Activated gamma-delta T cell (primary cell): ENCODE measurements at regions not wholly inside any gene's neighbourhood (a gene's known extent, or its start where the extent isn't known, plus 50 kb on each side); places are given as distances from the start of the nearest gene placed in this dataset.
"Not testable (repeated sequence)": the region's sequence is repeated elsewhere in the genome, so short reads cannot be mapped to it uniquely, and the experiment has no call there.

Experiments used
- DNase-seq: peaks from one replicate; lab custom pipeline; 2025; lab: John Stamatoyannopoulos, UW

DNA sequence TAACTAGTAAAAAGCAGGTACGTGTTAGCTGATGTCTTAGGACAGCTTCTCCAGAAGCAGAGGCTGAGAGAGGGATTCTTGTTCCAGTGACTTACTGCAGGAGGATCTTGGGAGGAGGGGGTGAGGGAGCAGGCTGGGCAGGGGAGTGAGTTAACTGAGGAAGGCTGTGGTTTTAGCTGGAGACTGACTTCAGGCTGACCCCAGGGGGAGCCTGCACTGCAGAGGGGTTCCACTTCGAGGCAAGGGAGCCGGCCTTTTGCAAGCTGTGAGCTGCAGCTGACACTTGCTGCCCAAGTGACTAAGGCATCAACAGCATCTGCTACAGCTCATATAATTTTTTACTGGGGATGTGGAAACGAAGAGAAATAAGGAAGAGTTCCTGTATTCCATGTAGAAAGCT is 50.4 kb upstream of the SOD1 start:
- no peak for DNase-seq

DNA sequence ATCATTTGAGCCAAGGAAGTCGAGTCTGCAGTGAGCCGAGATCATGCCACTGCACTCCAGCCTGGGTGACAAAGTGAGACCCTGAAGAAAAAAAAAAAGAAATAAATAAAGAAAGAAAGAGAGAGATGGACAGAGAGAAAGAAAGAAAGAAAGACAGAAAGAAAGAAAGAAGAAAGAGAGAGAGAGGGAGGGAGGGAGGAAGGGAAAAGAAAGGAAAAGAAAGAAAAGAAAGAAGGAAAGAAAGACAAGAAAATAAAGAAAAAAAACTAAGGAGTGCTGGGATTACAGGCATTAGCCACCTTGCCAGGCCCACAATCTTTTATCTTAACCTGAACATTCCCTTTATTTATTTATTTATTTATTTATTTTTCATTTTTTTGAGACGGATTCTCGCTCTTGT is 51.7 kb upstream of the SOD1 start:
- no peak for DNase-seq

DNA sequence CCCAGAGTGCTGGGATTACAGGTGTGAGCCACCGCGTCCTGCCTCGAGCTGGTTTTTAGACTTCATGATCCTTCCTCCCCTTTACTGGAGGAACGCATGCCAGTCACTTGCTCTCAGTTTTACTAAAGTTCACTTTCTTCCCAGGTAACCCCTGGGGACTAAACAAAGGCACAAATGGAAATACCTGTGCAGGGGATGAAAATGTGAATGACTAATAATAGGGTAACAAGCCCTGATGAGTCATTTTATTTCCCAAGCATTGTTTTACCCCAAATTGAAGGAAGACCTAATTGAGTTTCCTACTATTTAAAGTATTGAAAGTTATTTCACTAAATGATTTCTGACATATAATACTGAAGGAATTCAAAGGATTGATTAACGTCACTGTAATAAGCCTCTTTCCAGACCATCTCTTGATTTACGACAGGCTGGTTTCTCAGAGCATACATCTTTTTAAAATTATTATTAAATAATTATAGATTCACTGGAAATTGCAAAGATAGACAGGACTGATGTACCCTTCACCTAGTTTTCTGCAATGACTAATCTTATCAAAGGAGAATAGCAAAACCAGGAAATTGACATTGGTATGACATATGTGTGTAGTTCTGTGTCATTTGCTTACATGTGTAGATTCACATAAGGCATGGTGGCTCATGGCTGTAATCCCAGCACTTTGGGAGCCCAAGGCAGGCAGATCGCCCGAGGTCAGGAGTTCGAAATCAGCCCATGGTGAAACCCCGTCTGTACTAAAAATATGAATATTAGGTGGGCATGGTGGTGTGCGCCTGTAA is 53.2 kb upstream of the SOD1 start:
- DNase-seq = no peak

DNA sequence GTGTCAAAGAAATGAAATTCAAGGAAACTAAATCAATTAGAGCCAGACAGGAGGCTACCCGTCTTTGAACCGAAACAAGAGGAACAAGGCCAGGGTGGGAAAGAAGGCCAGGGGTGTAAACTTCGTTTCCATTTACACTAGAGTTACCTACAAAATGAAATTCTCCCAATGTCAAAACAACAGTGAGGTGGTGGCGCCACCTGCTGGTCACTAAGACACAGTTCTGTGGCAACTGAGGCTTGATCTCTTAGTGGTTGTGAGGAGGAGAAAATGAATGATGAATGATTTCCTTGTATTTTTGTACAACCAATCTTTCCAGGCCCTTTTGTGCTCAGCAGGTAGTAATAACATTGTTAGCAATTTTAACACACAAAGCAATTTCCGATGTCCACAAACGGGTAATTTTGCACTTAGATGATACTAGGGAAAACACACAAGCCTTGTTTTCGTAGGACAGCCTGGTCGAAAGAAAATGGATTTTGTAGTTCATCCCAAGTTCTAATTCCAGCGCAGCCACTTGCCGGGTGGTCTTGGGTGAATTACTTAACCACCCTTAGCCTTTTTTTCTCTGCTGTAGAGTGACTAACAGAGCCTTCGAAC is 54.8 kb upstream of the SOD1 start:
- DNase-seq = no peak

DNA sequence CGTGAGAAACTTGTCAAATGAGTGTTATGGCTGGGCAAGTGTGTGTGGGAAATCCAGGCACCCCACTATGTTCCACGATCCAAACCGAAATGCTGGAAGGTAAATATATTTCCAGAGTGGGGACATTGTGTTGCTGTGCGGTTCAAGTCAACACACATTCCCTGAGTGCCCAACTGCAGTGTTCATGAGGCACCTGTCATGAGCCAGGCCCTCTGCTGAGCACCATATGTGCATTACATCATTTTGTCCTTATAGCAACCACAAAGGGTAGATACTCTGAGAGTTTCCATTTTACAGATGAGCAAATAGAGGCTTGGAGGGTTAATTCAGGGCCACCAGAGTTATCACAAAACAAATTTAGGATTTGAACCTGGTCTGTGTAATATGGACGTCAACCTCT is 59.9 kb upstream of the SOD1 start:
- DNase-seq = no peak

DNA sequence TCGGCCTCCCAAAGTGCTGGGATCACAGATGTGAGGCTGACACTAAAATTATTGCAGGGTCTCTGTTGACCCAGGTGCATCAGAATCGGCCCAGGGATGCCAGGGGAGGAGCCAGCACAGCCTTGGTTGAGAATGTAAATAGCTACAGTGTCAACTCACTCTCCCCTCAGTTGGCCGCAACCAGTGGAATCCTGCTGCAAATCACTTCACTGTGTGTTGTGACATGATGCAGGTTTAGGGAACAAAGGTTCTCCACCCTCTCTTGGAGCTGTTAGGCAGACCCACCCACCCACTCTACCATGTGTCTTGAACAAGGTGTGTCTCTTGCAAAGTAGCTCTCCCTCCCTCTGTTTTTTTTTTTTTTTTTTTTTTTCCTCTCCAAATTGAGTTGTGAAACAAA is 60.5 kb upstream of the SOD1 start:
- no peak for DNase-seq

DNA sequence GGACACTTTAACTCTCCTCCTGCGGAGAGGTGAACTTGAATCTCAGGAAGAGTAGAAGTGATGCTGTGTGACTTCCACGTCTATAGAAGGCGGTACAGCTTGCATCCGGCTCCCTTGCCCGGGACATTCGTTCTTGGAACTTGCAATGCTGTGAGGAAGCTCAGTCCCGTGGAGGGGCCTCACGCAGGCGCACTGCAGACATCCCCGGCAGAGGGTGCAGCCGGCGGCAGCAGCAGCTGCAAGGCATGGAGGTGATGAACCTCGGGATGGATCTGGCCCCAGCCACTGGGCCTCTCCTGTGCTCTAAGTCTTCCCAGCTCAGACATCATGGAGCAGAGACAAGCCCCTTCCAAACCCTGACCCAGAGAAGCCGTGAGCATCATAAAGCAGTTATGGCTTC is 61.8 kb upstream of the SOD1 start:
- peak; percentile 9 for DNase-seq

DNA sequence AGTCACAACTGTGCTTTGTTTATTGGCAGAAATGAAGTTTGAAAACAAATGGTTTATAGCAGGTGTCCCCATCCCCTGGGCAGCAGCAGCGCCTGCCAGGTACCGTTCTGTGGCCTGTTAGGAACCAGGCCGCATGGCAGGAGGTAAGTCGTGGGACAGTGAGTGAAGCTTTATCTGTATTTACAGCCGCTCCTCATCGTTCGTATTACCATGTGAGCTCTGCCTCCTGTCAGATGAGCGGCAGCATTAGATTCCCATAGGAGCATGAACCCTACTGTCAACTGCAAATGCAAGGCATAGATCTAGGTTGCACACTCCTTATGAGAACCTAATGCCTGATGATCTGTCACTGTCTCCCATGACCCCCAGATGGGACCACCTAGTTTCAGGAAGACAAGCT is 63.4 kb upstream of the SOD1 start:
- DNase-seq = no peak

DNA sequence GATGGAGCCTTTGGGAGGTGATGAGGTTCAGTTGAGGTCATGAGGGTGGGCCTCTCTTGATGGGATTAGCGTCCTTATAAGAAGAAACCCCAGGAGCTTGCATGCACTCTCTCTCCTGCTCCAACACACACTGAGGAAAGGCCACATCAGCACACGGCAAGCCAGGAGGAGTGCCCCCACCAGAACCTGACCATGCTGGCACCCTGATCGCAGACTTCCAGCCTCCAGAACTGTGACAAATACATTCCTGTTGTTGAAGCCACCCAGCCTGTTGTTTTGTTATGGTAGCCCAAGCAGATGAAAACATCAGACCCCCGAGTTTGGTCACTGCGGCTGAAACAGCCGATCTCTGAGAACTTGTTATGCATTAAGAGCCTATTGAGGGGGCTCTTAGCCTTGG is 64.8 kb upstream of the SOD1 start:
- no peak for DNase-seq

DNA sequence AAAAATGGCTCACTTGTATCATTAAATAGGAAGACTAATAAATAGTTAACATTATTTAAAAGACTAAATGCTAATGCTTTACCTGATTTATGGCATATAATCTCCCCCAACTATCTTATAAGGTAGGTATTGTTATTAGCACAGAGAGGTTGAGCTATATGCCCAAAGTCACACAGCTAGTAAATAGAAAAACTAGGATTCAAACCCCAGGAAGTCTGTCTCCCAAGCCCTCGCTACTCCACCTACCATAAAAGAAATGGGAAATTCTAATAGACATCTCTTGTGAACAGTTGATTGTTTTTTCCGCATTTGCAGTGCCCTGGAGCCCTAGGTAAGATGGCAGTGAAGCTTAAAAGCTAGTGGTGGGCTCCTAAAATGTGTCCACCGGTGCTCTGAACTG is 65.2 kb upstream of the SOD1 start:
- DNase-seq = no peak

DNA sequence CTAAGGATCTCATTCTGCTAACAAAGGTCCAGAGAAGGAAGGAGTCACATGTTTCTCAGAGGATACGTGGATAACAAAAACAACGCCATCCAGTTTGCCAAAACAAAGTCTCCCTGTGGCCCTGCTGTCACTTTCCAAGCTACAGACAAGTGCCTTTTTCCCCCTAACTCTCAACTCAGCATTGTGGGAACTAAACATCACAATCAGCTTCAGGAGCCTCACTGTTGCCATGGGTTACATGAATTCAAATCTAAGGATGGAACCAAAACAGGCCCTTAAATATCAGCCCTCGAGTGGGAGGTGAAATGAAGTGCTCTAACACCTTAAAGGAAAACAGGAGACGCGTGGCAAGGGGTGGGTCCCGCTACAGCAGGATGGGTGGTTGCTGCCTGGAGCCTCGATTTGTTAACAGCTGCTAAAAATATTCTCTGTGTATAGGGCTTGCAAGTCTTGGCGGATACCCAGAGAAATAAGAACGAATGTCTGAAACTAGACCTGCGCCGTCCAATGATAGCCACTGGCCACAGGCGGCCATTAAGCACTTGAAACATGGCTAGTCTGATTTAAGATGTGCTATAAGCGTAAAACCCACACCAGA is 66.4 kb upstream of the SOD1 start:
- DNase-seq = no peak

DNA sequence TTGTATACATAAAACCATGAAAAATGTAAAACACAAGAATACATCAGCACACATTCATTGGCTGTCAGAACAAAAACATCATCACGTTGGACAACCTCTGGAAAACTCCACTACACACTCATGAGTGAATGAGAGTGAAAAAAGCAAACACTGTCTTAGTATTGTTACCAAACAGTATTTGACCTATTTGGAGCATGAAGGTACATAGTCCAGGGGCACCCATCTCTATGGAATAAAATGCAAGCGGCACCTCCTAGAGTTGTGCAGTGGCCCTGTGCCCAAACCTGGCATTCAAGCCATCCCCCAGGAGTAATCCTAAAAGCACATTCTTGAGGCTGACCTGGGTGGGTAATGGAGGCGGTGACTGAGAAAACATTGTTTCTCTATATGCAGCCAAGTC is 67.0 kb upstream of the SOD1 start:
- no peak for DNase-seq

DNA sequence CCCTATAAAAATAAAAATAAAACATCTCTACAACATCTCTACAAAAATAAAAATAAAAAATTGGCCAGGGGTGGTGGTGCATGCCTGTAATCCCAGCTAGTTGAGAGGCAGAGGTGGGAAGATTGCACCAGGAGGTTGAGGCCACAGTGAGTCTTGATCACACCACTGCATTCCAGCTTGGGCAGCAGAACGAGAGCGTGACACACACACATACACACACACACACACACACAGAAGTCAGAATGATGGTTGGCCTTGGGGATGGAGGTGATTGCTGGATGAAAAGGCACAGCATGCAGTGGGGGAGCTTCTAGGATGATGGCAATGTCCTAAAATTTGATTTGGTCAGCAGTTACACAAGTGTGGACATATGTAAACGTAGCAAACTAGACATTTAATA is 69.7 kb upstream of the SOD1 start:
- no peak for DNase-seq

DNA sequence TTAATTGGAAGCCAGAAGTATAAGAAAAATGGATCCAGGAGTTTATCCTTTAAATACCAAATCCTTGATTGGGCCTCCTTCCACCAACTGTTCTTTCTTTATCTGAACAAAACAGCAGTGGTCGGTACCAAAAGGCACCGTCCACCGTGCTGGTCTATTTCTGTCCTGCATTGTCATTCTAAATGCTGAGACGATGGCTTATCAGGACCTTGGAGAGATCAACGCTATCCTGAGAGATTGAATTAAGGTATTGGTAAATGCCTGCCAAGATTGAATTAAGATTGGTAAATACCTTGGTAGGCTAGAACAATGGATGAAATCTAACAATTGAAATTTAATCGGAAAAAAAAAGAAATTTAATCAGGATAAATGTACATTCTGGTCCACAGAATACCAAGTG is 73.4 kb upstream of the SOD1 start:
- DNase-seq = no peak

DNA sequence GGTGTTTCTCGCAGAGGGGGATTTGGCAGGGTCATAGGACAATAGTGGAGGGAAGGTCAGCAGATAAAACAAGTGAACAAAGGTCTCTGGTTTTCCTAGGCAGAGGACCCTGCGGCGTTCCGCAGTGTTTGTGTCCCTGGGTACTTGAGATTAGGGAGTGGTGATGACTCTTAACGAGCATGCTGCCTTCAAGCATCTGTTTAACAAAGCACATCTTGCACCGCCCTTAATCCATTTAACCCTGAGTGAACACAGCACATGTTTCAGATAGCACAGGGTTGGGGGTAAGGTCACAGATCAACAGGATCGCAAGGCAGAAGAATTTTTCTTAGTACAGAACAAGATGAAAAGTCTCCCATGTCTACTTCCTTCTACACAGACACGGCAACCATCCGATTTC is 75.6 kb upstream of the SOD1 start:
- DNase-seq = not testable (repeated sequence)

DNA sequence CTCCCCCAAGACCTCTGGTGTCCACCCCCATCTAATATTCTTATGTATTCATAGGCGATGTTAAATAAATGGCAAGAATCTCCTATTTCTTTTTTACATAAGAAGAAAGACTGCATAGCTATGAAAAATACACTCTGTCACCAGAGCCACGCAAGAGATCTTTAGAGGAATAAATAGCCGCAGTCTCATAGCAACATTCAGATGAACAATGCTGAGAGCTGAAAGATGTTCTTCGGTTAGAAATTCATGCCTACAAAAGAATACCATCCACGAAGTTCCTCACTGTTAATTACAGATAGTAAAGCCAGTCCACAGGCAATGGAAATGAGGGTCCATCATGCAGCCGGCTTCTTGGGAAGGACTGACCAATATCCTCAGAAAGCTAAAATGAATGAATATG is 76.0 kb upstream of the SOD1 start:
- DNase-seq = no peak

DNA sequence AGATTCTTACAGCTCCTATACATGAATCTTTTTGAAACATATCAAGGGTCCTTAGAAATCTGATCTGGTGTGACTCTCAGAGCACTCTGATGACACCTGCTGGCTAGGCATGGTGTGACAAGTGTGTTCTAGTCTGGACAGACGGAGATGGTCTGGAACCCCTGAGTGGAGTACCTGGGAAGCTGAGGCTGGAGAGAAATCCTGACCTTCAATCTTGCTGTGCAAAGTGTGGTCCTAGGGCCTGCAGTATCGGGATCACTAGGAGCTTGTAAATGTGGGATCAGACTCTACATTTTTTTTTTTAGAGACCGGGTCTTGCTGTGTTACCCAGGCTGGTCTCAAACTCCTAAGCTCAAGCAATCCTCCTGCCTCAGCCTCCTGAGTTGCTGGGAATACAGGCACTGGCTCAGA is 78.6 kb upstream of the SOD1 start:
- DNase-seq = no peak

DNA sequence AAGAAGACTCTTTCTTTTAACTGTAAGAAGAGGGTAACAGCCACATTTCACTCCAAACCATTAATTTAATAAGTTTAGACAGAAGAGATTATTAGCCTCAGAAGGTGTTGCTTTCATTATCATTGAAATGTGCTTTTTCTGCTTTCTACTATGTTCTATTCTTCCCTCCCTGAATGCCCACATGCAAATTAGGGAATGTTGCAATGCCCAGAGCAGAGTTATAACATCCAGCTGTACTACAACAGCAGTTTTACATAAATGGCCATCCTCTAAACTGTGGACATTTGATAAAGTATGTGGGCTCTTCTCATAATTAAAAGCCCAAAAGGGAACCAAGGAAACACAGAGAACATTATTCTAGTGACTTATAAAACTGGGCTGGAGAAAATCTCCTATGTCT is 82.2 kb upstream of the SOD1 start:
- no peak for DNase-seq

DNA sequence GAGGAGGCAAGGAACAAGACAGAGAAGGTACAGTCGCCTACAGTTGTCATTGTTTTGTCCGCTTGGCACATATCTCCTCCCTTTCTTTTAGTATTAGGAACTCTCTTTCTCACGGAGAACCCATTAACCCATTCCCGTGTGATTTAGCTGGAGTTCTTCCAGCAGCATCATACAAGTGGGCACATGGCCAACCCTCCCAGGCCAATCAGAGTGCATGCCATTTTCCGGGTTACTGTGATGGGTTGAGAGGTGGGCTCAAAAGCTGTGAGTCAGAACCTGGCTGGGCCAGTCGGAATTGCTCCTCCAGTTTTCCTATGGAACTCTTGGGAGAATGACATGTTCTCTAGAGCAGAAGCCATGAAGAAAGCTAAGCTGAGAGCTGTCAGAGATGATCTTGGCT is 83.1 kb upstream of the SOD1 start:
- no peak for DNase-seq

DNA sequence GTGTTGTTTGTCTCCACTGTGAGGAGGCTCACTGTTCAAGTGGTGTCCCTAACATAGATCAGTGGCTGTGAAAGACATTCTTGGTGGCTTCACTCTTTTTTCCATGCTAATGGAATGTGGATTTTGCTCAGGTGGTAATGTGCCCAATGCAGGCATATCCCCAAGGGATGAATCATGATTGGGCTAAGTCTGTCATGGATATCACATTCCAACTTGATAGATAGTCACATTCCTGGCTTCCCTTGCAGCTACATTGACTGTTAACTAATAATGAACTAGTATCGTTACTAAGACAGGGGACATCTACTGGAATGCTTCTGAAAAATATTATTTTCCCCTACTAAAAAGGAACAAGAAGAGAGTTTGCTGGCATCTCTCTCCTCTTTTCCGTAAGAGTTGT is 86.3 kb upstream of the SOD1 start:
- no peak for DNase-seq

DNA sequence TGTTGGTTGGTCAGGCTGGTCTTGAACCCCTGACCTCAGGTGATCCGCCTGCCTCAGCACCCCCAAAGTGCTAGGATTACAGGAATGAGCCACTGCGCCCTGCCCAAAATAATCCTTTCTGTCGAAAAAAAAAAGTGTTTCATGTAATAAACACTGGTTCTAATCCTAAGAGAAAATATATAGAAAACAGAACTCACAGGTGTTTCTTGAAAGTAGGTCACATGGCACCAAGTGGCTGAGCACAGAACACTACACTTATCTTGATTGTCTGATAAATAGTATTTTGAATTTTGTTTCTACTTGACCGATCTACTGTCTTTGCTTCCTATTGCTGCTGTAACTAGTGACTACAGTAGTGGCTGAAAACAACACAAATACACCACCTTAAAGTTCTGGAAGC is 87.6 kb upstream of the SOD1 start:
- DNase-seq = no peak

DNA sequence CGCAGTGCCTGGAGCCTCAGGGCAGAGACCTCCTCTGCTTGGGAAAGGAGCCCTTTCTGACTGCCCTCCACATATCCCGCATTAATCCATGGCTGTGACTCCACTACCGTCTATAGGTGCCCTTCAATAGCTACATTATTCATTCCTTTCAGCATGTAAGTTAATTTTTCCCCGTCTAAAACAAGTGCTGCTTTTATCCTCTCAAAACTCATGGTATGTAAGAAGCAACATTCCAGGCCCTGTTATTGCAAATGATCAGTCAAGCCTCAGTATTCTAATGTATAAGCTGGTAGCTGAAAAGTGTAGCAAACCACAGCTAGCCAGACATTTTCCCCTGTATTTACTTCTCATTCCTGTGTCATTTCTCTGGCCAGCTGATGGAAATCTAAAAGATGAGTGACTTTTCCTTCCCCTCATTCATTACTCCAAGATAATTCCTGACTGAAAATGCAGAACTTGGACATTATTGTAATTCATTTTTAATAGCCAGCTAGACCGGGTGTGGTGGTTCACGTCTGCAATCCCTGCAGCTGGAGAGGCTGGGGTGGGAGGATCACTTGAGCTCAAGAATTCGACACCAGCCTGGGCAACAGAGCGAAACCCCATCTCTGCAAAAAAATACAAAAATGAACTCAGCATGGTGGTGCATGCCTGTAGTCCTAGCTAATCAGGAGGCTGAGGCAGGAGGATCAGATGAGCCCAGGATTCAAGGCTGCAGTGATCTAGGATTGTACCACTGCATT is 88.5 kb upstream of the SOD1 start:
- DNase-seq = no peak

DNA sequence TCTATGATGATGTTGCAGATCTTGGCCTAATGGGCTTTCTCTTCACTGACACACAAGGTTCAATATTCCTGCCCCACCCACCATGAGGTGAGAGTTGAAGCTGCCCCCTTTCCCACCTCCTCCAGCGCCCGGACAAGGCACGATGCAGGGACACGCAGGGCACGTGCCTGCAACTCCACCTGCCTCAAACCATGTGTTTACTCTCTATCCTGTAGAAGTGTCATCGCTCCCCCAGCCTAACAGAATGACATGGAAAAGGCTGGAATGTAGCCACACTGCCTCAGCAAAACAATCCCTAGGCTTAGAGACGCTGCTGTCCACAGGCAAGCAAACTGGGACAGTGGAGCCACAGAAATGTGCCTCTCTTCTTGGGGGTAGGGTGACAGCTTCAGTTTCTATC is 92.9 kb upstream of the SOD1 start:
- no peak for DNase-seq
